ENCODE measurements at regions not wholly inside any gene's neighbourhood (a gene's known extent, or its start where the extent isn't known, plus 50 kb on each side); places are given as distances from the start of the nearest gene placed in this dataset.
"Not testable (repeated sequence)": the region's sequence is repeated elsewhere in the genome, so short reads cannot be mapped to it uniquely, and the experiment has no call there.

DNA sequence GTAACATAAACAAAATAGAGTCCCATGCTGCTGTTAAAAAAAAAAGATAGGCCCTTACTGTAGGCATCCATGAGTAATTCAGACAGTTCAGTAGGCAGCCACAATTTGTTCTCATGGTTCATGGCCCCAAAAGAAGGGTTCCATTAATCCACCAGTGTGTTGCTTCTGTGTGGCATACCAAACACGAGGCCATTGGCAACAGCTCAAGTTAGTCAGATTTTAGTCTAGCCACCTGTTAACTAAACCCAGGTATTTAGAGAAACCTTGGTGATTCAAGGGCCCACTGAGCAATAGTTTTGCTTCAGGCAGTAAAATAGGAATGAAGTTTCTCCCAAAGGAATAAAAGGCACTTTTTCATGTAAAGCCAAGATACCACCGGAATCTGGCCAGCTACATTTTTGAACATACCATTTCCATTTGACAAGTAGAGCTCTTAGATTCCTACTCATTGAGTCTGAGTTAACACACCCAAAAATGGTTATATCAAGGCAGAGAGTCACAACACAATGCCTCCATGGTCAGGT is 80.1 kb upstream of the SRD5A2 start:
- DNase-seq = no peak

GRCh38 chr2:31660165-31660564 is 79.4 kb upstream of the SRD5A2 start:
- DNase-seq = no peak

DNA sequence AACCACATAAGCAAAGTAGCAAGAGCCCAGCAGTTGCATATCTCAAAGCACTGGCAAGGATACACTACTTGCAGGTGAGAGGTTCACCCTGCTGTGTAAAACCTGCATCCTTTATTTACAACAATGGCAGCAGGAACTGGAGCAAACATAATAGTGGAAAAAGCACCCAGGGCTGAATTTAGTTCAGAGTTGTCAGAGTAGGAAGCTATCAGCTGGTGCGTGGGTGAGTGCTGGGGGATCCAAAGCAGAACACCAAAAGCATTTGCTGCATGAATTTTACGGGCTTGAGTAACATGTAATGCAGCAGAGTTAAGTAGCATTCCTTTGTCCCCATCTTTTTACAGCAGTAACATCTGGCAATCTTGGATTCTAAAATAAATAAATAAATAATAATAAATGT is 73.5 kb upstream of the SRD5A2 start:
- DNase-seq = no peak

DNA sequence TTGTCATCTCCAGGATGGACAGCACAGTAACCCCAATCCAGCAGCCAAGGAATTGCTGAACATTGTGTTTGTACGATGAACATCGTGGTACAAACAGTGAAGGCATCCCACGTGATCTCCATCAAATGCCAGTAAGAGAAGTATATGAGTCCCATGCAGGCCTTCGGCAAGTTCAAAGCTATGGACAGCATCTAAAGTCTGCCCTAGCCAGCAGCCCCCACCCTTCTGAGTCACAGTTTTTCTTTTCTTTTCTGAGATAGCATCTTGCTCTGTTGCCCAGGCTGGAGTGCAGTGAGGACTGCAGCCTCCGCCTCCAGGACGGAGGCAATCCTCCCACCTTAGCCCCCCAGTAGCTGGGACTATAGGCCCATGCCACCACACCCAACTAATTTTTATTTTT is 71.0 kb upstream of the SRD5A2 start:
- no peak for DNase-seq

DNA sequence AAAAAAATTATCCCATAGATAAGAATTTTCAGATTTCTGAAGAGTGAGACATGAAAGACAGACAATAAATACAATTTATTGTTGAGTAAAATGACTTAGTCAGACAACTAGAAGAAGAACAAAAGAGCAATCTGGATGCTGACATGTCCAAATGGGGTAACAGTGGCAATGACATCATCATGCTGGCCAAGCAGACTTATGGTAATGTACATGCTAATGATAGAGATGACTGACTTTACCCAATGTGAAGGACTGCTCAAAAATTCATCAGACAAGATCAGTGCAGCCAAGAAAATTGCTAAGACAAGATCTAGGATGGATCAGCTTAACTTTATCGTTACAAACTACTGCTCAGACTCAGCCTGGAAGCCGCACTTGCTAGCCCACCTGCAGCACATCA is 70.5 kb upstream of the SRD5A2 start:
- DNase-seq = no peak

DNA sequence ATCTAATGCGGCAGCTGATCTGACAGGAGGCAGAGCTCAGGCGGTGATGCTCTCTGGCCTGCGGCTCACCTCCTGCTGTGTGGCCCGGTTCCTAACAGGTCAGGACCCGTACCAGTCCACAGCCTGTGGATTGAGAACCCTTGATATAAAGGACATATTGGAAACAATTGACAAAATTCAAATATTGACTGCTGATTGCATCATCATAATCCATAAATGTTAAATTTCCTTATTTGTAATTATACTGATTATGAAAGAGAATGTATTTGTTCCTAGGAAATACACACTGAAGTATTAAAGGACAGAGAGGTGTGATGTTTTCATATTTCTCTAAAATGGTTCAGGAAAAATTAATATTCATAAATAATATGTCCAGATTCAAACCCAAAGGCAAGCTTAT is 63.8 kb upstream of the SRD5A2 start:
- DNase-seq = no peak

GRCh38 chr2:31642707-31643106 is 62.0 kb upstream of the SRD5A2 start:
- DNase-seq = no peak

DNA sequence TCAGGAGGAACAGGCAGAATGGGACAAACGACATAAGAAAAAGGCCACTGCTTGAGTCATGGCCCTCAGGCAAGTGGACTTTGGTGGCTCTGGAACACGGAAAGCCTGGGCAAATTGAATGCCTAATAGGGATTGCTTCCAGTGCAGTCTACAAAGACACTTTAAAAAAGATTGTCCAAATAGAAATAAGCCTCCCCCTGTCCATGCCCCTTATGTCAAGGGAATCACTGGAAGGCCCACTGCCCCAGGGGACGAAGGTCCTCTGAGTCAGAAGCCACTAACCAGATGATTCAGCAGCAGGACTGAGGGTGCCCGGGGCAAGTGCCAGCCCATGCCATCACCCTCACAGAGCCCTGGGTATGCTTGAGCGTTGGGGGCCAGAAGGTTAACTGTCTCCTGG is 51.5 kb upstream of the SRD5A2 start:
- DNase-seq = not testable (repeated sequence)

Data from T-helper 2 cell (primary cell).